Nephron progenitor cell (in vitro differentiated cells): ENCODE measurements at regions not wholly inside any gene's neighbourhood (a gene's known extent, or its start where the extent isn't known, plus 50 kb on each side); places are given as distances from the start of the nearest gene placed in this dataset.

ENCODE experiments used
- DNase-seq: peaks from one replicate; pipeline ENCODE4 v3.0.0; 2021
- H3K27ac Mint-ChIP-seq: 2 replicates; pipeline ENCODE4 v1.8.0; 2021; ENCODE audit warnings: mild to moderate bottlenecking, moderate library complexity, mixed read lengths
- H3K27me3 Mint-ChIP-seq: 2 replicates; pipeline ENCODE4 v1.8.0; 2021; ENCODE audit warnings: mild to moderate bottlenecking, low read depth, mixed read lengths; ENCODE audit not compliant: poor library complexity
- H3K36me3 Mint-ChIP-seq: 2 replicates; pipeline ENCODE4 v1.8.0; 2021; ENCODE audit warnings: low read depth, mixed read lengths
- H3K4me1 Mint-ChIP-seq: 2 replicates; pipeline ENCODE4 v1.8.0; 2021; ENCODE audit warnings: mixed read lengths
- H3K4me3 Mint-ChIP-seq: 2 replicates; pipeline ENCODE4 v1.8.0; 2021; ENCODE audit warnings: mild to moderate bottlenecking, moderate library complexity, mixed read lengths
- H3K9me3 Mint-ChIP-seq: 2 replicates; pipeline ENCODE4 v1.8.0; 2021; ENCODE audit warnings: mild to moderate bottlenecking, moderate library complexity, mixed read lengths
- TF ChIP-seq, protein P1 (sequence below): fragments of 200-600 bp; sonication (generic); IDR thresholded peaks from 2 replicates; pipeline ENCODE4 v1.5.0; 2021; ENCODE audit warnings: antibody characterized with exemption

DNA sequence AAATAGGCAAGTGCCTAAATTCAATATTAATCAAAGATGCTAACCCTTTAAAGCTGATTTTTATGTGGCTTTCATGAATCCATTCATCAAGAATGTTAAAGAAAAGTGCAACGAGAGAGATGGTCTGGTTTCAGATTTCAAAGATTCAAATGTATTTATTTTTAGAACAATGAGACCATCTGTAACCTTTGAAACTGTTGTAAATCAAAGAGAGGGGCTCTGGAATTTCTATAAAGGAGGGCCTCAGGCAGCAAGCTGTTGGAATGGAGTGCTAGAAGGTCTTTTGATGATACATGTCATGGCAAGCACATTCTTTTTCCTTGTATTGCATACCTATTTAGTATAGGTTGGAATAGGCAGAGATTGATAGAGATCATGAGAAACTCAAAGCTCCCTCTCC lies 433.0 kb downstream of the LRIG3 start:
- DNase-seq: no peak
- Mint-ChIP-seq H3K4me1 (peaks cover 47% of the 10 kb centered on the region), H3K36me3 (no peaks in the 10 kb centered on the region), H3K27me3 (no peaks in the 10 kb centered on the region), H3K9me3 (no peaks in the 10 kb centered on the region), H3K4me3 (no peak overlapping the region), H3K27ac (no peak overlapping the region)
- TF ChIP-seq, protein P1, sequence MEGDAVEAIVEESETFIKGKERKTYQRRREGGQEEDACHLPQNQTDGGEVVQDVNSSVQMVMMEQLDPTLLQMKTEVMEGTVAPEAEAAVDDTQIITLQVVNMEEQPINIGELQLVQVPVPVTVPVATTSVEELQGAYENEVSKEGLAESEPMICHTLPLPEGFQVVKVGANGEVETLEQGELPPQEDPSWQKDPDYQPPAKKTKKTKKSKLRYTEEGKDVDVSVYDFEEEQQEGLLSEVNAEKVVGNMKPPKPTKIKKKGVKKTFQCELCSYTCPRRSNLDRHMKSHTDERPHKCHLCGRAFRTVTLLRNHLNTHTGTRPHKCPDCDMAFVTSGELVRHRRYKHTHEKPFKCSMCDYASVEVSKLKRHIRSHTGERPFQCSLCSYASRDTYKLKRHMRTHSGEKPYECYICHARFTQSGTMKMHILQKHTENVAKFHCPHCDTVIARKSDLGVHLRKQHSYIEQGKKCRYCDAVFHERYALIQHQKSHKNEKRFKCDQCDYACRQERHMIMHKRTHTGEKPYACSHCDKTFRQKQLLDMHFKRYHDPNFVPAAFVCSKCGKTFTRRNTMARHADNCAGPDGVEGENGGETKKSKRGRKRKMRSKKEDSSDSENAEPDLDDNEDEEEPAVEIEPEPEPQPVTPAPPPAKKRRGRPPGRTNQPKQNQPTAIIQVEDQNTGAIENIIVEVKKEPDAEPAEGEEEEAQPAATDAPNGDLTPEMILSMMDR: no peak

DNA sequence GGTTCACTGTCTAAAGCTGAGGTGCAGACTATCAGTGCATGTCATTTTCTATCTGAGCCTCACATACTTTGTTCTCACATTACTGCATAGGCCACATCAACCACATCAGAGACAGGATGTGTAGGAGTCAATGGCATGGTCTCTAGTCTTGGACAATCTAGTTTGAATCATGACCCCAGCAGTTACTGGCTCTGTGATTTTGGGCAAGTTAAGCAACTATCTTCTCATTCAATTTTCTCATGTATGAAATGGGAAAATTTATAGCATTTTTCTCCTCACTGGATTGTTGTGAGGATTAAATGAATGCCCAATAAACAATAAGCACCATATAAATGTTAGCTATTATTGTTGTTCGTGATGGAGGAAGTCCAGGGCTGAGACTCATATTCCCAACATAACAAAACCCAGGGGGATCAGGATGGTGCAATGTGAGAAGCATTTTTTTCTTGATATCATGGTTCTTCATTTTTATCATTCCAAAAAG lies 432.6 kb downstream of the LRIG3 start:
- Mint-ChIP-seq H3K4me3 (no peak overlapping the region), H3K4me1 (peaks cover 47% of the 10 kb centered on the region), H3K27ac (no peak overlapping the region), H3K36me3 (no peaks in the 10 kb centered on the region), H3K27me3 (no peaks in the 10 kb centered on the region), H3K9me3 (no peaks in the 10 kb centered on the region)
- DNase-seq: no peak
- TF ChIP-seq, protein P1: no peak

DNA sequence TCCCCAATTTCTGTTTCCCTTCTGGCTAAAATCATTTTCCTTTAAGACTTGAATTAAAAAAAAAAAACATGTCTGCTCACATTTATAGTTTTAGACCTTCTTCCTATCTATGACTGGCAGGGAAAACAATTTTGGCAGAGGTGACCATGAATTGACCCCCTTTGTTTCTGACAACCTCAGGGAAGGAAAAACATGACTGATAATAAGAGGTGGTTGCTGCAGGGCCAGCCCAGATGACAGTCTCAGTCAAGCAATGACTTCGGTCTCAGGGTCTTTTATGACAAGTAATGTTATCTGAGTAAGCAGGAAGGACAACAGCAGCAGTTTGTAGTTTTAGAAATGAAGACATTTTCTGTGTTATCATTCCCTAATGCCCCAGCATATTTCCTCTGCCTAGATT lies 430.9 kb downstream of the LRIG3 start:
- H3K9me3 Mint-ChIP-seq: no peaks in the 10 kb centered on the region
- TF ChIP-seq, protein P1: no peak
- no peak overlapping the region for H3K4me3 Mint-ChIP-seq
- H3K27me3 Mint-ChIP-seq: no peaks in the 10 kb centered on the region
- peak overlapping the region; percentile 5 for H3K27ac Mint-ChIP-seq
- peaks cover 47% of the 10 kb centered on the region for H3K4me1 Mint-ChIP-seq
- no peaks in the 10 kb centered on the region for H3K36me3 Mint-ChIP-seq
- DNase-seq: no peak

- Mint-ChIP-seq H3K4me1 (peaks cover 47% of the 10 kb centered on the region), H3K27ac (no peak overlapping the region), H3K9me3 (no peaks in the 10 kb centered on the region), H3K36me3 (no peaks in the 10 kb centered on the region), H3K4me3 (no peak overlapping the region), H3K27me3 (no peaks in the 10 kb centered on the region)
- TF ChIP-seq, protein P1: no peak
- no peak for DNase-seq
These were observed 429.0 kb downstream of the LRIG3 start for GRCh38 chr12:58491306-58491705.

- H3K4me1 Mint-ChIP-seq: no peaks in the 10 kb centered on the region
- no peak overlapping the region for H3K4me3 Mint-ChIP-seq
- H3K9me3 Mint-ChIP-seq: no peaks in the 10 kb centered on the region
- H3K36me3 Mint-ChIP-seq: no peaks in the 10 kb centered on the region
- no peak for DNase-seq
- no peak overlapping the region for H3K27ac Mint-ChIP-seq
- TF ChIP-seq, protein P1: no peak
- peaks cover 3% of the 10 kb centered on the region for H3K27me3 Mint-ChIP-seq
These were observed 423.7 kb downstream of the LRIG3 start for GRCh38 chr12:58496411-58497190.

DNA sequence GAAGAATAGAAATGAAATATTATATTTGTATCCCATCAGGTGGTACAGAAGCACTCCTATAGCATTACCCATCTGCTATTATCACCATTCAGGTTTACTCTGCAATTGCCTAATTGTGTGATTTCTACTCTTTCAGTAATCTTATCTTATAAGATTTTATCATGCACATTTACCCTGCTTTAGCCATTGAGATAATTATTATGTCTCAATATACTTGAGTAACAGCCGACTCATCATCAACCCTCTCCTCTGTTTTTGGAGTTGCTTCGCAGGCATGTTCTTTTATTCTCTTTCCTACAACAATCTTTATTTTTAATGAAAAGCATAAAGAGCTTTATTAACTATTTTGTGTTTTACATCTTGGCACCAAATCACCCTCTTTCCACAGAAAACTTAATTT lies 419.9 kb downstream of the LRIG3 start:
- peaks cover 3% of the 10 kb centered on the region for H3K27me3 Mint-ChIP-seq
- peaks cover 21% of the 10 kb centered on the region for H3K4me1 Mint-ChIP-seq
- DNase-seq: no peak
- no peaks in the 10 kb centered on the region for H3K36me3 Mint-ChIP-seq
- H3K4me3 Mint-ChIP-seq: no peak overlapping the region
- no peaks in the 10 kb centered on the region for H3K9me3 Mint-ChIP-seq
- no peak overlapping the region for H3K27ac Mint-ChIP-seq
- TF ChIP-seq, protein P1: no peak
